ENCODE measurements at regions not wholly inside any gene's neighbourhood (a gene's known extent, or its start where the extent isn't known, plus 50 kb on each side); places are given as distances from the start of the nearest gene placed in this dataset.

- no peak for DNase-seq
Observed at GRCh38 chr4:178066338-178066941, 624.2 kb upstream of the AGA start.

GRCh38 chr4:178068136-178068535, 625.9 kb upstream of the AGA start:
- no peak for DNase-seq

- DNase-seq = no peak
Observed at GRCh38 chr4:178070163-178070562, 627.9 kb upstream of the AGA start.

- no peak for DNase-seq
Observed at GRCh38 chr4:178080312-178080711, 638.1 kb upstream of the AGA start.

GRCh38 chr4:178081176-178081575, 638.9 kb upstream of the AGA start:
- DNase-seq = no peak

- no peak for DNase-seq
Observed at GRCh38 chr4:178081896-178082295, 639.7 kb upstream of the AGA start.

- no peak for DNase-seq
Observed at GRCh38 chr4:178082906-178083305, 640.7 kb upstream of the AGA start.

GRCh38 chr4:178083968-178084367, 641.7 kb upstream of the AGA start:
- DNase-seq = no peak

GRCh38 chr4:178086320-178086719, 644.1 kb upstream of the AGA start:
- no peak for DNase-seq

- DNase-seq = no peak
Observed at GRCh38 chr4:178090640-178091411, 648.6 kb upstream of the AGA start.

- no peak for DNase-seq
Observed at GRCh38 chr4:178102139-178102538, 659.9 kb upstream of the AGA start.

GRCh38 chr4:178105242-178105641, 663.0 kb upstream of the AGA start:
- DNase-seq = no peak

- no peak for DNase-seq
Observed at GRCh38 chr4:178136736-178137345, 694.6 kb upstream of the AGA start.

GRCh38 chr4:178137732-178138471, 695.7 kb upstream of the AGA start:
- no peak for DNase-seq

- DNase-seq = no peak
Observed at GRCh38 chr4:178138491-178138890, 696.3 kb upstream of the AGA start.

- no peak for DNase-seq
Observed at GRCh38 chr4:178140326-178140915, 698.2 kb upstream of the AGA start.

- DNase-seq = no peak
Observed at GRCh38 chr4:178142724-178143123, 700.5 kb upstream of the AGA start.

GRCh38 chr4:178148106-178148505, 705.9 kb upstream of the AGA start:
- DNase-seq = no peak

- no peak for DNase-seq
Observed at GRCh38 chr4:178165251-178165950, 723.2 kb upstream of the AGA start.

GRCh38 chr4:178165951-178166308, 723.7 kb upstream of the AGA start:
- no peak for DNase-seq

- DNase-seq = no peak
Observed at GRCh38 chr4:178173771-178174170, 731.5 kb upstream of the AGA start.

GRCh38 chr4:178174756-178175155, 732.5 kb upstream of the AGA start:
- no peak for DNase-seq

GRCh38 chr4:178185517-178185916, 743.3 kb upstream of the AGA start:
- no peak for DNase-seq

Data from NCI-H1436 treated with DMSO at 0.1 percent for 48 hours (cell line).